HG02759 (cell line): ENCODE measurements at regions not wholly inside any gene's neighbourhood (a gene's known extent, or its start where the extent isn't known, plus 50 kb on each side); places are given as distances from the start of the nearest gene placed in this dataset.

ENCODE experiments used
- ATAC-seq: cut with Tn5 transposase; IDR thresholded peaks from one replicate; pipeline ENCODE4 v1.9.1; 2021; ENCODE audit warnings: mild to moderate bottlenecking, moderate library complexity; ENCODE audit not compliant: unreplicated experiment

GRCh38 chr4:157887316-157887715, 285.5 kb downstream of the GASK1B start:
- no peak for ATAC-seq

- no peak for ATAC-seq
Observed at GRCh38 chr4:157886645-157887044, 286.2 kb downstream of the GASK1B start.

- no peak for ATAC-seq
Observed at GRCh38 chr4:157885811-157886210, 287.0 kb downstream of the GASK1B start.

GRCh38 chr4:157882901-157883300, 289.9 kb downstream of the GASK1B start:
- no peak for ATAC-seq

- no peak for ATAC-seq
Observed at GRCh38 chr4:157880761-157881160, 292.1 kb downstream of the GASK1B start.

- no peak for ATAC-seq
Observed at GRCh38 chr4:157854819-157855218, 318.0 kb downstream of the GASK1B start.

GRCh38 chr4:157840648-157841047, 332.2 kb downstream of the GASK1B start:
- ATAC-seq = no peak

- ATAC-seq = no peak
Observed at GRCh38 chr4:157840034-157840433, 332.8 kb downstream of the GASK1B start.

- ATAC-seq = no peak
Observed at GRCh38 chr4:157838366-157838765, 334.5 kb downstream of the GASK1B start.

GRCh38 chr4:157837071-157837703, 335.6 kb downstream of the GASK1B start:
- no peak for ATAC-seq

GRCh38 chr4:157832596-157832995, 340.2 kb downstream of the GASK1B start:
- ATAC-seq = no peak

- ATAC-seq = no peak
Observed at GRCh38 chr4:157824021-157824420, 348.8 kb downstream of the GASK1B start.

- ATAC-seq = no peak
Observed at GRCh38 chr4:157821814-157822213, 351.0 kb downstream of the GASK1B start.

GRCh38 chr4:157819693-157820464, 352.9 kb downstream of the GASK1B start:
- ATAC-seq = no peak

- ATAC-seq = no peak
Observed at GRCh38 chr4:157818946-157819692, 353.7 kb downstream of the GASK1B start.

GRCh38 chr4:157810137-157810774, 362.6 kb downstream of the GASK1B start:
- no peak for ATAC-seq

- ATAC-seq = no peak
Observed at GRCh38 chr4:157808796-157809383, 363.9 kb downstream of the GASK1B start.

GRCh38 chr4:157806184-157806583, 366.6 kb downstream of the GASK1B start:
- ATAC-seq = no peak

GRCh38 chr4:157804986-157805385, 367.8 kb downstream of the GASK1B start:
- no peak for ATAC-seq

- ATAC-seq = no peak
Observed at GRCh38 chr4:157803845-157804521, 368.8 kb downstream of the GASK1B start.
